RCC 7860 (cell line): ENCODE measurements at regions not wholly inside any gene's neighbourhood (a gene's known extent, or its start where the extent isn't known, plus 50 kb on each side); places are given as distances from the start of the nearest gene placed in this dataset.
"Not testable (repeated sequence)": the region's sequence is repeated elsewhere in the genome, so short reads cannot be mapped to it uniquely, and the experiment has no call there.

Source experiments
- DNase-seq: peaks from one replicate; pipeline ENCODE4 v3.0.0-alpha.2; 2015; ENCODE audit warnings: low spot score
- FAIRE-seq: peaks from 2 replicates; lab custom pipeline; 2012; peaks lifted over from hg19 to GRCh38; lab: Jason Lieb, UNC

GRCh38 chr6:73932866-73933265 is 236.9 kb downstream of the CD109 start:
- FAIRE-seq (no peak), DNase-seq (no peak)

DNA sequence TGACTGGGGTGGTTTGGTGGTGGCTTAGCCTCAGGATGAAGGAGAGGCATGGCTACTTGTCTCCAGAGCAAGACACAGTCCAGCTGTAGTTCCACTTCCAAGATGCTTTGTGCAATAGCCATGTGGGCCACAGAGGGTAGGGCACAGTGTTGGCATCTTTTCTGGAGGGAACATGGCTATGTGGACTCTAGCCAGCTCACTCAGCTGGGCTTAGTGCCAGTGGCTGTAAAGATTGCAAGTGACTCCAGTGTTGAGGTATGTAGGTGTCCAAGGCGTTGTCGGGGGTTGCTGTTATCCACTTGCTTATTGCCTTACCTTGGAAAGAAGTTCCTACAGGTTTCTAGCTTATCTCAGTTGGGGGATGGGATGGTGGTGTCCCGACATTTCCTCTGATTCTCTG is 233.4 kb downstream of the CD109 start:
- DNase-seq = no peak
- no peak for FAIRE-seq

DNA sequence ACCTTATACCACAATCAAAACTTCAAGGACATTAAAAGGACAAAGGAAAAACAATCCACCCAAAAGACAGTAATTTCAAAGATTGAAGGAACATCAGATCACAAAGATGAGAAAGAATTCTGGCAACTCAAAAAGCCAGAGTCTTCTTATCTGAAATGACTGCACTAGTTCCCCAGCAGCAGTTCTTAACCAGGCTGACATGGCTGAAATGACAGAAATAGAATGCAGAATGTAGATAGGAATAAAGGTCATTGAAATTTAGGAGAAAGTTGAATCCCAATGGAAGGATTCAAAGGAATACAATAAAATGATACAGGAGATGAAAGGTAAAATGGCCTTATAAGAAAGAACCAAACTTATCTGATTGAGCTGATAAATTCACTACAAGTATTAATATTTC is 231.4 kb downstream of the CD109 start:
- DNase-seq (no peak), FAIRE-seq (no peak)

DNA sequence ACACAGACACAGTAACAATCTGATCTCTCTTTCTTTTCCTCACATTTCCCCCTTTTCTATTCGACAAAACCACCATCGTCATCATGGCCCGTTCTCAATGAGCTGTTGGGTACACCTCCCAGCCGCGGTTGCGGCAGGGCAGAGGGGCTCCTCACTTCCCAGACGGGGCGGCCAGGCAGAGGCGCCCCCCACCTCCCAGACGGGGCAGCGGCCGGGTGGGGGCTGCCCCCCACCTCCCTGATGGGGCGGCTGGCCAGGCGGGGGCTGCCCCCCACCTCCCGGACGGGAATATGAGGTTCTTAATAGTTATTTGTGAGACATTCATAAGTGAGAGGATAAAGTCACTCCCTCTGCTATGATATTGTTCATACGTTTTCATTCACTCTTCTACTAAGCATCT is 229.7 kb downstream of the CD109 start:
- DNase-seq, FAIRE-seq: not testable (repeated sequence)

GRCh38 chr6:73923905-73924485 is 228.0 kb downstream of the CD109 start:
- no peak for FAIRE-seq

DNA sequence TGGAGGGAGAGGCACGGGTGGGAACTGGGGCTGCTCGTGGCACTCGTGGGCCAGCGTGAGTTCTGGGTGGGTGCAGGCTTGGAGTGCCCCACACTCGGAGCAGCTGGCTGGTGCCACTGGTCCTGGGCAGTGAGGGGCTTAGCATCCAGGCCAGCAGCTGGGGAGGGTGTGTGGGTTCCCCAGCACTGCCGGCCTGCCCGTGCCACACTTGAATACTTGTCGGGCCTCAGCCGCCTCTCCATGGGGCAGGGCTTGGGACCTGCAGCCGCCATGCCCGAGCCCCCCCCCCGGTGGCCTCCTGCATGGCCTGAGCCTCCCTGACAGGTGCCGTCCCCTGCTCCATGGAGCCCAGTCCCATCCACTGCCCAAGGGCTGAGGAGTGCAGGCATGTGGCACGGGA is 207.2 kb downstream of the CD109 start:
- DNase-seq (no peak), FAIRE-seq (no peak)

More at GRCh38 chr6:73923905-73924485, 228.0 kb downstream of the CD109 start:
- DNase-seq = no peak

GRCh38 chr6:73901986-73902385 is 206.0 kb downstream of the CD109 start:
- no peak for FAIRE-seq
- DNase-seq = no peak

- DNase-seq (no peak), FAIRE-seq (no peak)
Measured at GRCh38 chr6:73901311-73901710, 205.3 kb downstream of the CD109 start.

DNA sequence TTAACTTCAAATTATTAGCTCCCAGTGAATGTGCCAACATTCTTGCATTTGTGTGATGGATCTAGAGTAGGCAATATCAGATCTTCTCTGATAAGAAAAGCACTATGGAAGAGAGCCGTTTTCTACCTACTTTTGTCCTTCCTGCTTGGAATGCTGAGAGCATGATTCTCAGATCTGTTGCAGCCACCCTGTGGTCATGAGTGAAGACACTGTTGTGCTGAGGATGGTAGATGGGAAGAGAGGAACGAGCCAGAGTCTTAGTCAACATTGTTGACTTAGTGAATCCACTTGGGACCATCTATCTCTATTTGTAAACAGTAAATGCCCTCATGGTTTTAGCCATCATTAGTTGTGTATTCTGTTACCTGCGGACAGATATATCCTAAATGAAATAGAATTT is 202.6 kb downstream of the CD109 start:
- no peak for FAIRE-seq
- DNase-seq = no peak

GRCh38 chr6:73893696-73894095 is 197.7 kb downstream of the CD109 start:
- no peak for FAIRE-seq
- DNase-seq = no peak

DNA sequence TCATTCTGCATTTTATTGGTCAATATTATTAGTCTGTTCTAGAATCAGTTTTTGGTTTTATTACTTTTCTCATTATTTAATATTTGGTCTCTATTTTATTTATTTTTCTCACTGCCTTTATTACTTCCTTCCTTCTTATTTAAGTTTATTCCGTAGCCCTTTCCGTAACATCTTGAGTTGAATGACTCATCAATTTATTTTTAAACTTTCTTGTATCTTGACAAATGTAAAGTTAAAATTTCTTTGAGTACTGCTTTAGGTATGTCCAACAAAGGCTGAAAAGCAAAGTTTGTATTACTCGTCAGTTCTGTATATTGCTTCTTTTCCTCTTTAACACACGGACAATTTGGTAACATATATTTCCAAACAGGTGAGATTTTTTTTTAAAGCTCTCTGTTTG is 192.0 kb downstream of the CD109 start:
- FAIRE-seq (no peak), DNase-seq (no peak)

DNA sequence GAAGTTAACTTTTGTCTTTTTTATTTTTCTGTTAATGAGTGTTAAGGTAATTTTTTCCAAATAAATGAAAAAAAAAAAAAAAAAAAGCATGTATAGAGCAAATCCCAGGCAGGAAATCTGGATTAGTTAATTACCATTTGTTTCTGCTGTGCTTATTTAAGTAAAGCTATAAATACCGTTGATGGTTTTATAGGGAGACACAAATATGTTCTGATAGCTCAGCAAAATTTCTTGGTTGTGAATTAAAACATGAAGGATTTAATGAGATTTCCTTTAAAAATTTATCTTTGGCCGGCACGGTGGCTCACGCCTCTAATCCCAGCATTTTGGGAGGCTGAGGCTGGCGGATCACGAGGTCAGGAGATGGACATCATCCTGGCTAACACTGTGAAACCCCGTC is 189.4 kb downstream of the CD109 start:
- no peak for DNase-seq
- no peak for FAIRE-seq

DNA sequence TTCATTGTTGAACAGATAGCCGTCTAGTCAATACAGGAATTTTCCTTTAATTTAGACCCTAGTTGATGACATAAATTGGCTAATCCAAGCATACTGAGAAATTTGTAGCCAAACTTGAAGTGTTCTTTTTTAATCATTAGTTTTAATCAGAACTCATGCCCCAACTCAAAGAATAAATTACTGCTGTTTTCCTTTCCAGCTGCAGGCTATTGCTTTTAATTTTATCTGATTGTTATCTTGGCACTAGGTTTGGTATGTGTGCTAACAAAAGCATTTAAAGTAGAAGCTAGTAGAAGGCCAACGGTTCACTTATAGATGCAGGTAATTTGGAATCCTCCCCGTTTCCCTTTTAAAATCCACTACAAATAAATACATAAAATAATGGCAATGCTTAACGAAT is 188.5 kb downstream of the CD109 start:
- DNase-seq (no peak), FAIRE-seq (no peak)

- DNase-seq (no peak), FAIRE-seq (no peak)
Measured at GRCh38 chr6:73879501-73880293, 183.7 kb downstream of the CD109 start.

DNA sequence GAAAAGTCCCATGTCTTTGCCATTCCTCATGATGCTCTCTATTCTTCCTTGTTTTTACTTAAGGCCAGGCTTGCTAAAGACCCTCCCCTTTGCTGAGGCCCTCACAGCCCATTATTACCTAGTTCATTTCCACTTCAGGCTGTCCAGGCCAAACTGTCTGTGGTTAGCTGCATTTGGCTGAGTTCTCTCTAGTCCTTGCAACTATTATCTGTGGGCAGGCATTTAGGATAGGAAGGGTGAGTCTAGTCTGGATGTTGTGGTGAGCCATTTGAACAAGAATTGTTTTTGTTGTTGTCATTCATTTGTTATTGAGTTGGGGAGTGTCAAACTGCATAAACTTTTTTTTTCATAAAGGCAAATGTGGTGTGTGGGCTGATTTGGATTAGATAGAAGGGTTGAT is 182.4 kb downstream of the CD109 start:
- no peak for FAIRE-seq
- no peak for DNase-seq
